SK-N-MC (cell line): ENCODE measurements at regions not wholly inside any gene's neighbourhood (a gene's known extent, or its start where the extent isn't known, plus 50 kb on each side); places are given as distances from the start of the nearest gene placed in this dataset.

ENCODE experiments used
- EZH2 ChIP-seq: fragments of 200-600 bp; sonication (generic); IDR thresholded peaks from one replicate; pipeline ENCODE4 v1.6.1; 2017; ENCODE audit warnings: antibody characterized with exemption
- FOXP2 ChIP-seq: optimal IDR thresholded peaks from 2 replicates; pipeline ENCODE3; 2011; ENCODE audit warnings: mild to moderate bottlenecking, moderate library complexity; ENCODE audit not compliant: insufficient read depth; ENCODE audit errors: extremely low read length, control extremely low read depth
- POLR2AphosphoS5 ChIP-seq: IDR thresholded peaks from 2 replicates; pipeline ENCODE4 v1.6.1; 2012; ENCODE audit warnings: mild to moderate bottlenecking, low read depth, low read length, borderline replicate concordance

- no peak for TF ChIP-seq POLR2AphosphoS5
- TF ChIP-seq EZH2 = no peak
- no peak for TF ChIP-seq FOXP2
Observed at GRCh38 chr18:37660658-37661057, 95.1 kb upstream of the CELF4 start.
